Lung (tissue), 11 donors: ENCODE measurements at regions not wholly inside any gene's neighbourhood (a gene's known extent, or its start where the extent isn't known, plus 50 kb on each side); places are given as distances from the start of the nearest gene placed in this dataset.
A peak's percentile ranks its signal among the peaks of the same experiment; 100 is the strongest.

Experiments
- ATAC-seq: fragments of 200-7000 bp; cut with Tn5 transposase; one replicate; pipeline ENCODE4 v1.9.1; 2020; ENCODE audit warnings: moderate number of reproducible peaks; ENCODE audit not compliant: insufficient read depth, low FRiP score
- DNase-seq, 3 donors: peaks; one replicate each; pipeline ENCODE4 v3.0.0-alpha.2; 2013 to 2017
- H3K27ac ChIP-seq, 2 donors: one replicate each; pipeline ENCODE4 v1.5.1; 2013; ENCODE audit warnings: mild to moderate bottlenecking in 2 of 2, moderate library complexity in 2 of 2, control low read depth in 1 of 2, inconsistent platforms in 1 of 2, low read depth in 1 of 2, low read length in 1 of 2
- H3K27me3 ChIP-seq, 3 donors: one replicate each; pipeline ENCODE4 v1.5.1; 2013; ENCODE audit warnings: low read length in 2 of 3; ENCODE audit not compliant: control insufficient read depth in 3 of 3, insufficient read depth in 3 of 3
- H3K36me3 ChIP-seq, 4 donors: one replicate each; pipeline ENCODE4 v1.5.1; 2013; ENCODE audit warnings: low read length in 4 of 4, mild to moderate bottlenecking in 1 of 4, moderate library complexity in 1 of 4; ENCODE audit not compliant: control insufficient read depth in 4 of 4, insufficient read depth in 4 of 4
- H3K4me1 ChIP-seq, 5 donors: one replicate each; pipeline ENCODE4 v1.5.1; 2013; ENCODE audit warnings: low read length in 5 of 5, mild to moderate bottlenecking in 2 of 5, moderate library complexity in 1 of 5; ENCODE audit not compliant: control insufficient read depth in 5 of 5, insufficient read depth in 5 of 5
- H3K4me3 ChIP-seq: one replicate; pipeline ENCODE4 v1.5.1; 2013; ENCODE audit warnings: mild to moderate bottlenecking, control low read depth, moderate library complexity
- H3K9ac ChIP-seq, 2 donors: one replicate each; pipeline ENCODE4 v1.5.1; 2013; ENCODE audit warnings: low read length in 2 of 2, control low read depth in 1 of 2; ENCODE audit not compliant: insufficient read depth in 1 of 2
- H3K9me3 ChIP-seq, 4 donors: one replicate each; pipeline ENCODE4 v1.5.1; 2013; ENCODE audit warnings: low read length in 3 of 4, mild to moderate bottlenecking in 1 of 4, moderate library complexity in 1 of 4; ENCODE audit not compliant: control insufficient read depth in 4 of 4, insufficient read depth in 3 of 4
- WGBS, 2 donors: extraction: QIAGEN DNeasy Blood & Tissue Kit; methylation state at CpG; one replicate each; pipeline ENCODE4 v1.1.7; 2013; 5-methylcytosine and 5-hydroxymethylcytosine counted together
- TF ChIP-seq, protein P1 (sequence below): IDR thresholded peaks from 2 replicates; pipeline ENCODE4 v1.5.1; 2012; ENCODE audit warnings: mild to moderate bottlenecking; ENCODE audit errors: control extremely low read depth, extremely low read depth
- donor health status: control.
- donor health status: control.
- donor health status: Bipolar disorder and iron deficiency.
- donor health status: healthy.
- donor health status: DM: yes; HTN: yes; CAD: no.

- H3K9ac ChIP-seq = no peak overlapping the region
- no peaks in the 10 kb centered on the region for H3K27me3 ChIP-seq
- no peaks in the 10 kb centered on the region for H3K36me3 ChIP-seq
- TF ChIP-seq, protein P1, sequence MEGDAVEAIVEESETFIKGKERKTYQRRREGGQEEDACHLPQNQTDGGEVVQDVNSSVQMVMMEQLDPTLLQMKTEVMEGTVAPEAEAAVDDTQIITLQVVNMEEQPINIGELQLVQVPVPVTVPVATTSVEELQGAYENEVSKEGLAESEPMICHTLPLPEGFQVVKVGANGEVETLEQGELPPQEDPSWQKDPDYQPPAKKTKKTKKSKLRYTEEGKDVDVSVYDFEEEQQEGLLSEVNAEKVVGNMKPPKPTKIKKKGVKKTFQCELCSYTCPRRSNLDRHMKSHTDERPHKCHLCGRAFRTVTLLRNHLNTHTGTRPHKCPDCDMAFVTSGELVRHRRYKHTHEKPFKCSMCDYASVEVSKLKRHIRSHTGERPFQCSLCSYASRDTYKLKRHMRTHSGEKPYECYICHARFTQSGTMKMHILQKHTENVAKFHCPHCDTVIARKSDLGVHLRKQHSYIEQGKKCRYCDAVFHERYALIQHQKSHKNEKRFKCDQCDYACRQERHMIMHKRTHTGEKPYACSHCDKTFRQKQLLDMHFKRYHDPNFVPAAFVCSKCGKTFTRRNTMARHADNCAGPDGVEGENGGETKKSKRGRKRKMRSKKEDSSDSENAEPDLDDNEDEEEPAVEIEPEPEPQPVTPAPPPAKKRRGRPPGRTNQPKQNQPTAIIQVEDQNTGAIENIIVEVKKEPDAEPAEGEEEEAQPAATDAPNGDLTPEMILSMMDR = no peak
- no peaks in the 10 kb centered on the region for H3K9me3 ChIP-seq
- H3K4me1 ChIP-seq = peaks cover 0 to 3% (median 0%) of the 10 kb centered on the region in 5 donors
- no peak overlapping the region for H3K27ac ChIP-seq
- peak in 1 of 3 donors; percentile 48 for DNase-seq
- 75 to 96% methylated on average over 1 of the region's 1 CpG for WGBS, 2 donors
- H3K4me3 ChIP-seq = no peak overlapping the region
- no peak for ATAC-seq
Observed at GRCh38 chr4:71136071-71136470, 142.6 kb downstream of the DCK start.

- no peak for ATAC-seq
- Histone ChIP-seq H3K9me3 (no peaks in the 10 kb centered on the region), H3K27ac (no peak overlapping the region), H3K9ac (no peak overlapping the region), H3K27me3 (no peaks in the 10 kb centered on the region), H3K4me1 (peaks cover 0 to 3% (median 0%) of the 10 kb centered on the region in 5 donors), H3K4me3 (no peak overlapping the region), H3K36me3 (no peaks in the 10 kb centered on the region)
- DNase-seq = no peak
- TF ChIP-seq, protein P1 = no peak
- WGBS, 2 donors = 79 to 84% methylated on average over 4 of the region's 4 CpGs
Observed at GRCh38 chr4:71138007-71138615, 144.7 kb downstream of the DCK start.

- Histone ChIP-seq H3K27ac (no peak overlapping the region), H3K27me3 (no peaks in the 10 kb centered on the region), H3K9ac (no peak overlapping the region), H3K4me1 (peaks cover 0 to 3% (median 0%) of the 10 kb centered on the region in 5 donors), H3K9me3 (no peaks in the 10 kb centered on the region), H3K4me3 (no peak overlapping the region), H3K36me3 (no peaks in the 10 kb centered on the region)
- TF ChIP-seq, protein P1 = no peak
- WGBS, 2 donors = 50% methylated on average over 2 of the region's 2 CpGs
- ATAC-seq = no peak
- DNase-seq = no peak
Observed at GRCh38 chr4:71140563-71140962, 147.1 kb downstream of the DCK start.

- Histone ChIP-seq H3K9ac (no peak overlapping the region), H3K27me3 (no peaks in the 10 kb centered on the region), H3K9me3 (no peaks in the 10 kb centered on the region), H3K27ac (no peak overlapping the region), H3K36me3 (no peaks in the 10 kb centered on the region), H3K4me1 (peaks cover 0 to 3% (median 0%) of the 10 kb centered on the region in 5 donors), H3K4me3 (no peak overlapping the region)
- WGBS, 2 donors = 64 to 83% methylated on average over 1 of the region's 1 CpG
- ATAC-seq = no peak
- DNase-seq = no peak
- TF ChIP-seq, protein P1 = no peak
Observed at GRCh38 chr4:71141125-71141524, 147.7 kb downstream of the DCK start.
